ENCODE measurements at regions not wholly inside any gene's neighbourhood (a gene's known extent, or its start where the extent isn't known, plus 50 kb on each side); places are given as distances from the start of the nearest gene placed in this dataset.

GRCh38 chr5:58359981-58360380, 99.9 kb downstream of the PLK2 start:
- H3K9me3 Mint-ChIP-seq: no peaks in the 10 kb centered on the region
- H3K27ac Mint-ChIP-seq: no peak overlapping the region
- no peaks in the 10 kb centered on the region for H3K36me3 Mint-ChIP-seq
- no peak overlapping the region for H3K4me3 Mint-ChIP-seq
- 68% methylated on average over 3 of the region's 3 CpGs for WGBS (ENCODE audit: insufficient coverage)
- no peaks in the 10 kb centered on the region for H3K27me3 Mint-ChIP-seq (ENCODE audit: low read depth in 2 of 2)
- Histone ChIP-seq H3K4me1 (ENCODE audit: control insufficient read depth, insufficient read depth, low read length) (no peaks in the 10 kb centered on the region), H3K27me3 (ENCODE audit: control insufficient read depth, insufficient read depth, low read length) (no peaks in the 10 kb centered on the region), H3K4me3 (ENCODE audit: low read length) (no peak overlapping the region), H3K9me3 (ENCODE audit: control insufficient read depth, insufficient read depth, low read length) (no peaks in the 10 kb centered on the region), H3K27ac (ENCODE audit: low read length) (no peak overlapping the region), H3K36me3 (ENCODE audit: control insufficient read depth, insufficient read depth, low read length) (no peaks in the 10 kb centered on the region)
- no peak for TF ChIP-seq CTCF (IDR thresholded peaks at IDR 0.05)
- no peaks in the 10 kb centered on the region for H3K4me1 Mint-ChIP-seq
- intact Hi-C loops (cut with micrococcal nuclease): no loop called here
- no peak for DNase-seq
- ATAC-seq: no peak

- Histone ChIP-seq H3K27me3 (ENCODE audit: control insufficient read depth, insufficient read depth, low read length) (no peaks in the 10 kb centered on the region), H3K4me1 (ENCODE audit: control insufficient read depth, insufficient read depth, low read length) (no peaks in the 10 kb centered on the region), H3K9me3 (ENCODE audit: control insufficient read depth, insufficient read depth, low read length) (no peaks in the 10 kb centered on the region), H3K27ac (ENCODE audit: low read length) (no peak overlapping the region), H3K36me3 (ENCODE audit: control insufficient read depth, insufficient read depth, low read length) (no peaks in the 10 kb centered on the region), H3K4me3 (ENCODE audit: low read length) (no peak overlapping the region)
- Mint-ChIP-seq H3K4me1 (no peaks in the 10 kb centered on the region), H3K36me3 (no peaks in the 10 kb centered on the region), H3K27ac (no peak overlapping the region), H3K27me3 (ENCODE audit: low read depth in 2 of 2) (no peaks in the 10 kb centered on the region), H3K9me3 (no peaks in the 10 kb centered on the region), H3K4me3 (no peak overlapping the region)
- no peak for TF ChIP-seq CTCF (IDR thresholded peaks at IDR 0.05)
- 89% methylated on average over 11 of the region's 11 CpGs for WGBS (ENCODE audit: insufficient coverage)
- intact Hi-C loops (cut with micrococcal nuclease): no loop called here
- DNase-seq: no peak
- ATAC-seq: no peak
Measured at GRCh38 chr5:58358501-58359178, 101.2 kb downstream of the PLK2 start.

GRCh38 chr5:58357799-58358500, 101.9 kb downstream of the PLK2 start:
- Histone ChIP-seq H3K9me3 (ENCODE audit: control insufficient read depth, insufficient read depth, low read length) (no peaks in the 10 kb centered on the region), H3K36me3 (ENCODE audit: control insufficient read depth, insufficient read depth, low read length) (no peaks in the 10 kb centered on the region), H3K4me3 (ENCODE audit: low read length) (no peak overlapping the region), H3K27ac (ENCODE audit: low read length) (no peak overlapping the region), H3K27me3 (ENCODE audit: control insufficient read depth, insufficient read depth, low read length) (no peaks in the 10 kb centered on the region), H3K4me1 (ENCODE audit: control insufficient read depth, insufficient read depth, low read length) (no peaks in the 10 kb centered on the region)
- intact Hi-C loops (cut with micrococcal nuclease): no loop called here
- no peak for DNase-seq
- no peak for ATAC-seq
- WGBS (ENCODE audit: insufficient coverage): 95% methylated on average over 3 of the region's 4 CpGs
- Mint-ChIP-seq H3K9me3 (no peaks in the 10 kb centered on the region), H3K36me3 (no peaks in the 10 kb centered on the region), H3K4me3 (no peak overlapping the region), H3K27ac (no peak overlapping the region), H3K27me3 (ENCODE audit: low read depth in 2 of 2) (no peaks in the 10 kb centered on the region), H3K4me1 (no peaks in the 10 kb centered on the region)
- TF ChIP-seq CTCF (IDR thresholded peaks at IDR 0.05): no peak
